ENCODE measurements at regions not wholly inside any gene's neighbourhood (a gene's known extent, or its start where the extent isn't known, plus 50 kb on each side); places are given as distances from the start of the nearest gene placed in this dataset.

- DNase-seq (ENCODE audit: low spot score), result peak; percentile 34
Measured at GRCh38 chr20:11352041-11352440, 565.7 kb upstream of the BTBD3 start.

- DNase-seq (ENCODE audit: low spot score), result no peak
Measured at GRCh38 chr20:11354846-11355245, 562.8 kb upstream of the BTBD3 start.

- DNase-seq (ENCODE audit: low spot score), result no peak
Measured at GRCh38 chr20:11355345-11355744, 562.3 kb upstream of the BTBD3 start.

GRCh38 chr20:11356061-11356460 is 561.6 kb upstream of the BTBD3 start:
- DNase-seq (ENCODE audit: low spot score), result no peak

- no peak for DNase-seq (ENCODE audit: low spot score)
Measured at GRCh38 chr20:11362450-11362849, 555.2 kb upstream of the BTBD3 start.

GRCh38 chr20:11364736-11365135 is 553.0 kb upstream of the BTBD3 start:
- DNase-seq (ENCODE audit: low spot score), result no peak

DNA sequence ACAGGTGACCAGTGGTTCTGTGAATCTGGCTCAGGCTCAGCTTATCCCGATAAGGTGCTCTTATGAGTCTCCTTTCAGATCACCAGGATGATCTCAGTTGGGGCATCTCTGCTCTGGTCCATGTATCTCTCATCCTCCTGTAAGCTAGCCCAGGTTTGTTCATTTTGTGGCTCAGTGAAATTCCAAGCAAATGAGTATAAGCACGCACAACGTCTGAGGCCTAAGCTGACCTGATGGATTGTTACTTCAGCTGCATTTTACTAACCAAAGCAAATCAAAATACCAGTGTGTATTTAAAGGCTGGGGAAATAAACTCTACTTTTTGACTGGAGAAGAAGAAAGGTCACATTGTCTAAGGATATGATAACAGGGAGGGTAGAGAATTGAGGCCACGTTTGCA is 551.0 kb upstream of the BTBD3 start:
- DNase-seq (ENCODE audit: low spot score), result no peak

DNA sequence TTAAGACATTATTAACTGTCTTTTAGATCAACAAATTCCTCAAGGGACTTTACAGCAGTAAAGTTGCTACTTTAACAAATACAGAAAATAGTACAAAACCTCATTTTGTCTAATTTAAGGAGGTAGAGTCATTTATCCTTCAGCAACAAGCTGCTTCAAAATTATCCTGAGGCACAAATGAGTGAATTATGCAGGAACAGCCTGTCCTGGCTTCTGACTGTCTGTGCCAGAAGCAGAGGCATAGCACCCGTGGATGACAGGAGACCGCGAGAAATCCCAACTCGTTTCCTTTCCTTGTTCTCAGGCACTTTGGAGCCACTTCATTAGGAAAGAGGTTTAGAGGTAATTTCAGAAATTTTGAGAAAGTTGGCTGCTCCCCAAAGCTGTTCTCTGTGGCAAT is 549.2 kb upstream of the BTBD3 start:
- no peak for DNase-seq (ENCODE audit: low spot score)

GRCh38 chr20:11368965-11369711 is 548.6 kb upstream of the BTBD3 start:
- no peak for DNase-seq (ENCODE audit: low spot score)

DNA sequence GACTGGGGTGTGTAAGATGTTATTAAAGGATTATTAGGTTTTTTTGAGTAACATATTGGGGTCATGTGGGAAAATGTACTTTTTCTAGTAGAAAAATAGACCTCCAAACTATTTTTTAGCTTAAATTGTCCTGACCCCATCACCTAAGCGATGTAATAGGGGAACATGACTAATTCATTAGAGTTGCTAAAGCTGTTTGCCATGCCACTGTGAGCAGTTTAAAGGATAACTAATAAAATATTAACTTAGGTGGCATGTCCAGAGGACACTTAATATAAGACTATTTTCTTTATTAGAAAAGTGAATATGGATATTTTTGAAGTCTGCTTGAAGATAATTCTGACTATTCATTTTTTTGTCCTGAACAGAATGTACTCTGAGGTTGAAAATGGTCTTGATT is 545.9 kb upstream of the BTBD3 start:
- DNase-seq (ENCODE audit: low spot score), result no peak

GRCh38 chr20:11372876-11373790 is 544.6 kb upstream of the BTBD3 start:
- no peak for DNase-seq (ENCODE audit: low spot score)

DNA sequence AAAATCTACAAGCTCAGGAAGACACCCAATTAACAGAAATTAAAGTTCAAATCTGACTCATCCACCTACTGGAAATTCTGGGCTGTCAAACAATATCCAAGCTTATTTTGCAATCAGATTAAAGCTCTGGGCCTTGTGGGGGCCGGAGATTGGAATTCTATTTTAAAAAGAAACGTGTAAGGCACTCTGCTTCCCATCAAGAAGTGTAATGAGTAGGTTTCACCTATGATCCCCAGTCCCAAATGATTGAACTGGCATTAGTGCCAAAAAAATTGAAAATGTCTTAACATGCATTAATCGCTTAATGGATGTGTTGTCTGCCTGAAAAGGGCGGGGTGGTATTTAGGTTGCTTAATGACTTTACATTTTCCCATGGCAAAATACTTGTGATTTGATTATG is 542.4 kb upstream of the BTBD3 start:
- no peak for DNase-seq (ENCODE audit: low spot score)

DNA sequence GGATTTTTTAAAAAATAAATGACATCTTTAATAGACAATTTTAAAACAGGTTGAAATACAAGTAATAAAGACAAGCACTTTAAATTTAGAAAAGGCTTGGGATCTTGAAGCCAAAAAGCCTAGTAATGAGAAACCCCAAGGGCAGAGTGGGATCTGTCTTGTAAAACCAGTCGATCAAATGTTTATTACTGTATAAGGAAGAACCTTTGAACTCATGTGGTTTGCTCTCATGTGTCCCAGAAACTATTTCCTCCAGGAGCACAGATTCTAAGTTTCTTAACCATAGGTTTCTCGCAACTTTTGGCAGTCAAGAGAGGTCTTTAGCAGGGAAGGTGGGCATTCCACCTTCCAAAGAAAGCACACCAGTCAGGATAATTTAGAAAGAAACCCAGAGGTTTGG is 541.7 kb upstream of the BTBD3 start:
- DNase-seq (ENCODE audit: low spot score), result no peak

DNA sequence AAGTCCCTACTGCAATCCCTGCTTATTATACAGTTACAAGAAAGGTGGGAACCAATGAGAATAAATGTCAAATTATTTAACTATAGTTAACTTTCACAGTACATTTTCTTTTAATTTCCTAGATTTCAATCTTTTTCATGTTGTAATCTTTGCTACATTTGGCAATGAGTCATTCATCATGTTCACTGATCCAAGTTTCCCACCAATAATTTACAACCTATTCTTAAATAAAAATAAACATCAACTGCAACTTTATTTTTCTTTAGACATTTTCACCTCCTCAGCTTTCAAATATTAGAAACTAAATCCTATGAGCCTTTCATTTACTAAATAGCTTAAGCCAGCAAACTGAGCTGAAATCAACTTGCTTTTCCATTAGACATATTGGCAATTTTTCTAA is 541.3 kb upstream of the BTBD3 start:
- no peak for DNase-seq (ENCODE audit: low spot score)

GRCh38 chr20:11376998-11377397 is 540.7 kb upstream of the BTBD3 start:
- peak; percentile 15 for DNase-seq (ENCODE audit: low spot score)

GRCh38 chr20:11377761-11378160 is 539.9 kb upstream of the BTBD3 start:
- no peak for DNase-seq (ENCODE audit: low spot score)

- no peak for DNase-seq (ENCODE audit: low spot score)
Measured at GRCh38 chr20:11378252-11378651, 539.4 kb upstream of the BTBD3 start.

DNA sequence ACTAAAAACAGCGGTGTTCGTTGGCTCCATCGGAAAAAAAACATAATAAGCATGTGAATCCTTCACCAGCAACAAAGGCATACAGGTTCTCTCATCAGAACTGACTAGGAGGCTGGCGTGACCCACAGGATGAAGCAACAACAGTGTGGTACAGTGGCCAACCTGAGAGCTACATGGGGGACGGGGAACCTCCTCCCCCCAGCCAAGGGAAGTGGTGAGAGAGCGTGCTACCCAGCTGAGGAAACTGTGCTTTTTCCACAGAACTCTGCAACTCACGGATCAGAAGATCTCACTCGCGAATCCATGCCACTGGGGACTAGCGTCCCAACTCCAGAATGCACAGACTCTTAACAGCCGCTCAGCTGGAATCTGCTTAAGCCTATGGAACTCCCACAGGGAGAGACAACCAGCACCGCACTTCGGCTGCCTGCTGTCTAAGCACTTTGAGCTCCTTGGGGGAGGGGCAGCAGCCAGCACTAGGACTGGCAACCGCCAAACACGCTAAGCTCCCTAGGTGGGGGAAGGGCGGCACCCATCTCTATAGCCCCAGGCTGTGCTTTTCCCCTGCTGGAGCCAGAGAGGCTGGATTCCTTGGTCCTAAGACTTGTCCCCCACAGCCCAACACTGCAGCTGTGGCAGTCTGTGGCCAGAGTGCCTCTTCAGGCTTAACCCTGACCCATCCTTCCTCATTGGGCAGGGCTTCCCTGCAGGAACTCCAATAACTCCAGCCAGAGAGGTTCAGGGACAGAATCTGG is 538.3 kb upstream of the BTBD3 start:
- DNase-seq (ENCODE audit: low spot score), result no peak

- no peak for DNase-seq (ENCODE audit: low spot score)
Measured at GRCh38 chr20:11380283-11380682, 537.4 kb upstream of the BTBD3 start.

- no peak for DNase-seq (ENCODE audit: low spot score)
Measured at GRCh38 chr20:11387189-11387754, 530.4 kb upstream of the BTBD3 start.

DNA sequence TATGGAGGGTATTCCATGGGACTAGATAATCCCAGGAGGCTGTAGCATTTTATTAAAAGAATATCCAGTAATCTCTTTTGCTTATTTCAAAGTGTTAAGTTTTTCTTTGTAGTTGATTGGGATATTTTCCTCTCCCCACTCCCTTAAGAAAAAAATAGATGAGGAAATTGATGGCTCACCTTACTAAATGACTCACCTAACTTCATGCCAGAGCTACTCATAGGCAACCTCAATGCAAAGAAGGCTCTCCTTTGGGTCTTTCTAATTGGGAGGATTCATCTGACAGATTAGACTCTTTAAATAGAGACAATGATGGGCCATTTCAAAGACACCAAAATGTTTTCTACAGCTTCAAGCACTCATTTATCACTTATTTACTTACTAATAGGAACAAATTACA is 528.5 kb upstream of the BTBD3 start:
- DNase-seq (ENCODE audit: low spot score), result no peak

DNA sequence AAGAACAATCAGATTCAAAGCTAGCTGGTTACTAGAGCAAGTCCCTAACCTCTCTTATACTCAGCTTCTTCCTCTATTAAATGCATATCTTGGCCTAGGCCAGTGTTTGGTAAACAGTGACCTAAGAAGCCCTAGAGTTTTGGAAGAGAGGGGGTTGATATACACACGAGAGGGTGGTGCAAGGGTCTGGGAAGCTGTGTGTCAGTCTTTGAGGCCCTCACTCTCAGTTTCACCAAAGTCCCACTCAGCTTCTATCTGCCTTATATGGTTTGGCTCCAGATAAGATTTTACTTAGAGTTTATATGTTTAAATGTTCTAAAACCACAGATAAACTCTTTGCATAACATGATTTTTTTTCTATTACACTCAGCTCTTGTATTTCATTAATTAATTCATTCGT is 526.1 kb upstream of the BTBD3 start:
- DNase-seq (ENCODE audit: low spot score), result no peak

Measured in COLO829 (cell line).